Activated T-helper 17 cell treated with anti-CD3 and anti-CD28 coated beads, Interleukin-2, amount 50 U/mL, for 72 hours (primary cell): ENCODE measurements at regions not wholly inside any gene's neighbourhood (a gene's known extent, or its start where the extent isn't known, plus 50 kb on each side); places are given as distances from the start of the nearest gene placed in this dataset.
"Not testable (repeated sequence)": the region's sequence is repeated elsewhere in the genome, so short reads cannot be mapped to it uniquely, and the experiment has no call there.

Experiments used
- ATAC-seq: fragments of 150-1000 bp; cut with Tn5 transposase; replicated peaks from 2 replicates; pipeline ENCODE4 v1.10.0; 2021; ENCODE audit warnings: mild to moderate bottlenecking, moderate library complexity
- H3K27ac Mint-ChIP-seq: one replicate; pipeline ENCODE4 v1.8.0; 2022; ENCODE audit warnings: mixed read lengths
- H3K27me3 Mint-ChIP-seq: one replicate; pipeline ENCODE4 v1.8.0; 2022; ENCODE audit warnings: mixed read lengths
- H3K36me3 Mint-ChIP-seq: one replicate; pipeline ENCODE4 v1.8.0; 2022; ENCODE audit warnings: low read depth, mild to moderate bottlenecking, mixed read lengths
- H3K4me1 Mint-ChIP-seq: one replicate; pipeline ENCODE4 v1.8.0; 2022; ENCODE audit warnings: mixed read lengths
- H3K4me3 Mint-ChIP-seq: one replicate; pipeline ENCODE4 v1.8.0; 2022; ENCODE audit warnings: mild to moderate bottlenecking, mixed read lengths
- H3K9me3 Mint-ChIP-seq: one replicate; pipeline ENCODE4 v1.8.0; 2022; ENCODE audit warnings: mixed read lengths

- no peaks in the 10 kb centered on the region for H3K4me1 Mint-ChIP-seq
- no peak overlapping the region for H3K27ac Mint-ChIP-seq
- ATAC-seq = no peak
- H3K4me3 Mint-ChIP-seq = no peak overlapping the region
- no peaks in the 10 kb centered on the region for H3K9me3 Mint-ChIP-seq
- no peaks in the 10 kb centered on the region for H3K27me3 Mint-ChIP-seq
- H3K36me3 Mint-ChIP-seq = no peaks in the 10 kb centered on the region
These were observed 211.8 kb upstream of the PKN2 start for GRCh38 chr1:88472298-88472697.

DNA sequence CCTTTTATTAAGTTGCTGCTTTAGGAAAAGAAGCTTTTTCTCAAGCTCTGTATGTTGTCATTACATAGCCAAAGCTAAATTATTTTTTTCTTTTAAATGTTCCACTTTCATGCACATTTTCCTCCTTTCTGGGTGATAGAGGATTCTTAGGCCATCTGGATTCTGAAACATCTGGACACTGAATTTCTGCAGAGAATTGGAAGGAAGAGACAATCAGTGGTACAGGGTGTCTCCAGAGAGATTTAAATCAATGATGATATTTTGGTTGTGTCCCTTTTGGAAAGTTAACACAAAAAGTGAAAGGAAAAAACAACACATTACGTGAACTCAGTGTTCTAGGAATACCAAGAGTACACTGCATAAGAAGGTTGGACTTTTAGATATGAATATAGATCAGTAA is 211.4 kb upstream of the PKN2 start:
- no peak overlapping the region for H3K4me3 Mint-ChIP-seq
- no peaks in the 10 kb centered on the region for H3K36me3 Mint-ChIP-seq
- no peak for ATAC-seq
- no peaks in the 10 kb centered on the region for H3K9me3 Mint-ChIP-seq
- no peaks in the 10 kb centered on the region for H3K27me3 Mint-ChIP-seq
- no peaks in the 10 kb centered on the region for H3K4me1 Mint-ChIP-seq
- no peak overlapping the region for H3K27ac Mint-ChIP-seq

GRCh38 chr1:88474555-88475304 is 209.3 kb upstream of the PKN2 start:
- Mint-ChIP-seq H3K27ac (no peak overlapping the region), H3K4me1 (no peaks in the 10 kb centered on the region), H3K4me3 (no peak overlapping the region), H3K36me3 (no peaks in the 10 kb centered on the region), H3K9me3 (no peaks in the 10 kb centered on the region), H3K27me3 (no peaks in the 10 kb centered on the region)
- ATAC-seq = no peak

- Mint-ChIP-seq H3K4me3 (no peak overlapping the region), H3K4me1 (no peaks in the 10 kb centered on the region), H3K27me3 (peaks cover 31% of the 10 kb centered on the region), H3K9me3 (no peaks in the 10 kb centered on the region), H3K36me3 (no peaks in the 10 kb centered on the region), H3K27ac (no peak overlapping the region)
- no peak for ATAC-seq
These were observed 199.2 kb upstream of the PKN2 start for GRCh38 chr1:88484881-88485280.

DNA sequence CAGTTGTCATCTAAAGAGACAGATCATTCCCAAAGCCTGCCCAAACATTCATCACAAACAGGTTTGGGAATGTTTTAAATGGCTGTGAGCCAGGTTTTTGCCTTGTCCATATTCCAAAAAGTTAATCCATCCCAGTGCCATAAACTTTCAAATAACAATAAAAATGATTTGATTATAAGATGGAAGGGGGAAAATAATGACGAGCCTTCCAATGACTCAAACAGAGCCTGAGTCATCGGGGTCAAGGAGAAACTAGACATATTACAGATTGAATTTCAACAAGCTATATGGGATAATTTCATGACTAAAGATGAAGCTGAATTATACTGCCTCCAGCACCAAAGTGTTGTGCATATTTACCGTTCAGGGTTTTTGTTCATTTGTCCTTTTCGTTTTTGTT is 195.8 kb upstream of the PKN2 start:
- no peak for ATAC-seq
- Mint-ChIP-seq H3K27me3 (peaks cover 14% of the 10 kb centered on the region), H3K36me3 (no peaks in the 10 kb centered on the region), H3K27ac (no peak overlapping the region), H3K9me3 (no peaks in the 10 kb centered on the region), H3K4me3 (no peak overlapping the region), H3K4me1 (no peaks in the 10 kb centered on the region)

GRCh38 chr1:88490676-88491075 is 193.4 kb upstream of the PKN2 start:
- no peak overlapping the region for H3K4me3 Mint-ChIP-seq
- no peak for ATAC-seq
- no peaks in the 10 kb centered on the region for H3K9me3 Mint-ChIP-seq
- no peaks in the 10 kb centered on the region for H3K4me1 Mint-ChIP-seq
- H3K36me3 Mint-ChIP-seq = no peaks in the 10 kb centered on the region
- peaks cover 9% of the 10 kb centered on the region for H3K27me3 Mint-ChIP-seq
- H3K27ac Mint-ChIP-seq = no peak overlapping the region

GRCh38 chr1:88499671-88500070 is 184.4 kb upstream of the PKN2 start:
- no peaks in the 10 kb centered on the region for H3K9me3 Mint-ChIP-seq
- H3K27ac Mint-ChIP-seq = no peak overlapping the region
- no peak overlapping the region for H3K4me3 Mint-ChIP-seq
- H3K36me3 Mint-ChIP-seq = no peaks in the 10 kb centered on the region
- ATAC-seq = no peak
- peaks cover 3% of the 10 kb centered on the region for H3K27me3 Mint-ChIP-seq
- H3K4me1 Mint-ChIP-seq = no peaks in the 10 kb centered on the region

- no peaks in the 10 kb centered on the region for H3K9me3 Mint-ChIP-seq
- no peak overlapping the region for H3K27ac Mint-ChIP-seq
These were observed 181.2 kb upstream of the PKN2 start for GRCh38 chr1:88502886-88503285.

DNA sequence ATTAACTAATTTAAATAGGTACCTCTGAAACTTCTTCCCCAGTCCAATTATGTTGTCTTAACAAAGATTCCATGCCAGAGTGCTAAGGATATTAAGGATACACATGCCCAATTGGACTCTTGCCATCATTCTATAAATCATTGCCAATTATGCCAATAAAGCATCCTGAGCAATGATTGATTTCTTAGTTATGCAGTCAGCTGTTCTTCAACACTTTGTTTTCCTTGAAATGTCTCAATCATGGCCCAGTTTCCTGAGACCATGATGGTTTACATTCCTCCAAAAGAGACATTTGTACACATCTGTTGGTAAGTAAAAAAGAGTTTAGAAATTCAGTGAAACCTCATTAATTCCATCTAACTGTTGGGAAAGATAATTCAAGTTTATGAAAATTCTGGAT is 180.4 kb upstream of the PKN2 start:
- Mint-ChIP-seq H3K9me3 (no peaks in the 10 kb centered on the region), H3K27ac (no peak overlapping the region), H3K4me3 (no peak overlapping the region), H3K4me1 (no peaks in the 10 kb centered on the region), H3K36me3 (no peaks in the 10 kb centered on the region), H3K27me3 (no peaks in the 10 kb centered on the region)
- no peak for ATAC-seq

More at GRCh38 chr1:88502886-88503285, 181.2 kb upstream of the PKN2 start:
- Mint-ChIP-seq H3K36me3 (no peaks in the 10 kb centered on the region), H3K27me3 (peaks cover 3% of the 10 kb centered on the region), H3K4me1 (no peaks in the 10 kb centered on the region), H3K4me3 (no peak overlapping the region)
- ATAC-seq = no peak

GRCh38 chr1:88504601-88505000 is 179.5 kb upstream of the PKN2 start:
- Mint-ChIP-seq H3K27ac (no peak overlapping the region), H3K36me3 (no peaks in the 10 kb centered on the region), H3K4me1 (no peaks in the 10 kb centered on the region), H3K4me3 (no peak overlapping the region), H3K9me3 (no peaks in the 10 kb centered on the region), H3K27me3 (no peaks in the 10 kb centered on the region)
- no peak for ATAC-seq

- H3K4me1 Mint-ChIP-seq = no peaks in the 10 kb centered on the region
- ATAC-seq = no peak
- H3K27me3 Mint-ChIP-seq = peaks cover 3% of the 10 kb centered on the region
- H3K9me3 Mint-ChIP-seq = no peaks in the 10 kb centered on the region
- no peaks in the 10 kb centered on the region for H3K36me3 Mint-ChIP-seq
- no peak overlapping the region for H3K27ac Mint-ChIP-seq
- no peak overlapping the region for H3K4me3 Mint-ChIP-seq
These were observed 174.7 kb upstream of the PKN2 start for GRCh38 chr1:88509379-88509778.

DNA sequence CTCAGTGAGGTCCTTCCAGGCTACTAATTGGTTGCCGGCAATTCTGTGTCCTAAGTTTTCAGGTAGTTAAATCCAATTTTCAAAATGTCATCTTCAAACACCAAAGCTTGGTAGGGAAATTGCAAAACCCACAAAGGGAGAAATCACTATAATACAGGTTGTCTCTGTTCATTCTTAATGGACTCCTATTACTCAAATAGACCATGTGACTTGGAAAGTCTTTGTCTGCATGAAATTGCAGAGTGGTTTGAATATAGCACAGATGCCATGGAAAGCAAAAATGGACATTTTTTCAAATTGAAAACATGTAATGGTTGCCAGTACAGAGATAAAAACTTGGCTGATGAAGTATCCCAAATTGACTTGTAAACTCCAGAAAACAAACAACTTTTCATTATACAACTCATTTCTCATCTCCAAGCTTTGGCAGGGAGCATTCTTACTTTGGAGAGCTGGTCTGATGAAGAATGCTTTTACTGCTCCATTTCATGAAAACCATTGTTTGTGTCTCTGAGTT is 169.5 kb upstream of the PKN2 start:
- Mint-ChIP-seq H3K27me3 (peaks cover 17% of the 10 kb centered on the region), H3K4me3 (no peak overlapping the region), H3K27ac (no peak overlapping the region), H3K4me1 (no peaks in the 10 kb centered on the region), H3K9me3 (peaks cover 3% of the 10 kb centered on the region), H3K36me3 (no peaks in the 10 kb centered on the region)
- ATAC-seq = no peak

GRCh38 chr1:88517499-88517898 is 166.6 kb upstream of the PKN2 start:
- peaks cover 22% of the 10 kb centered on the region for H3K27me3 Mint-ChIP-seq
- not testable (repeated sequence) for H3K36me3 Mint-ChIP-seq, ATAC-seq, H3K27ac Mint-ChIP-seq, H3K4me1 Mint-ChIP-seq, H3K4me3 Mint-ChIP-seq, H3K9me3 Mint-ChIP-seq

DNA sequence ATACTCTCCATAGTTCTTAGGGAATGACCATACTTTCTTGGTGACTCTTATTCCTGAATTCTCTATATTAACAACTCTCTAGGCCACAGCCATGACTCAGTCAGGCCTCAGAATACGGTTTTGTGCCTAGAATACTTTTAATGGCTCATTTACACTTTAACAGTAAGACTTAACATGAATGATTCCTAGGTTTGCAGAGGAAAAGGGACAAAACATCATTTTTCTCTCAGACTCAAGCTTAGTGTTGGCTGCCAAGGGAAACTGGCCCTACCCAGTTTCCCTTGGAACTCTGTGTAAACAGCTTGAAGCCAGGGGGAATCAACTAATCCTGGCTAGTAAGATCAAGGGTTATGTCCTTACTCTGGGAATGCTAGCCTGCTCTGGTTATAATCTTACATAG is 164.9 kb upstream of the PKN2 start:
- H3K4me3 Mint-ChIP-seq = no peak overlapping the region
- ATAC-seq = no peak
- no peaks in the 10 kb centered on the region for H3K4me1 Mint-ChIP-seq
- peaks cover 22% of the 10 kb centered on the region for H3K27me3 Mint-ChIP-seq
- peaks cover 3% of the 10 kb centered on the region for H3K9me3 Mint-ChIP-seq
- H3K36me3 Mint-ChIP-seq = no peaks in the 10 kb centered on the region
- H3K27ac Mint-ChIP-seq = no peak overlapping the region

GRCh38 chr1:88523854-88524528 is 160.1 kb upstream of the PKN2 start:
- H3K36me3 Mint-ChIP-seq = no peaks in the 10 kb centered on the region
- no peaks in the 10 kb centered on the region for H3K9me3 Mint-ChIP-seq
- H3K4me1 Mint-ChIP-seq = no peaks in the 10 kb centered on the region
- no peak overlapping the region for H3K4me3 Mint-ChIP-seq
- H3K27ac Mint-ChIP-seq = no peak overlapping the region
- no peak for ATAC-seq
- H3K27me3 Mint-ChIP-seq = peaks cover 8% of the 10 kb centered on the region
